T-helper 9 cell (primary cell): ENCODE measurements at regions not wholly inside any gene's neighbourhood (a gene's known extent, or its start where the extent isn't known, plus 50 kb on each side); places are given as distances from the start of the nearest gene placed in this dataset.

ENCODE experiments used
- DNase-seq: peaks from one replicate; pipeline ENCODE4 v3.0.0-alpha.2; 2020

GRCh38 chr1:5595531-5596170 is 396.6 kb downstream of the NPHP4 start:
- DNase-seq = no peak

- no peak for DNase-seq
Measured at GRCh38 chr1:5594056-5594956, 397.9 kb downstream of the NPHP4 start.

DNA sequence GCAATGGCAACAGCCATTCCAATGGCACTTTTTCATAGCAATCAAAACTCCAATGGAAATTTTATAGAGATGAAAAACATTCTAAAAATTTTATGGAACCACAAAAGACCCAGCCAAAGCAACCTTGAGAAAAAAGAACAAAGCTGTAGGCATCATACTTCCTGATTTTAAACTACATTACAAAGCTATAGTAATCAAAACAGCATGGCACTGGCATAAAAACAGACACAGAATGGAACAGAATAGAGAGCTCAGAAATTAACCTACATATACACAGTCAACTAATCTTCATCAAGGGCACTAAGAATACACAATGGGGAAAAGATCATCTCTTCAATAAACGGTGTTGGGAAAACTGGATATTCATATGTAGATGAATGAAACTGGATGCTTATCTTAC is 401.5 kb downstream of the NPHP4 start:
- no peak for DNase-seq

DNA sequence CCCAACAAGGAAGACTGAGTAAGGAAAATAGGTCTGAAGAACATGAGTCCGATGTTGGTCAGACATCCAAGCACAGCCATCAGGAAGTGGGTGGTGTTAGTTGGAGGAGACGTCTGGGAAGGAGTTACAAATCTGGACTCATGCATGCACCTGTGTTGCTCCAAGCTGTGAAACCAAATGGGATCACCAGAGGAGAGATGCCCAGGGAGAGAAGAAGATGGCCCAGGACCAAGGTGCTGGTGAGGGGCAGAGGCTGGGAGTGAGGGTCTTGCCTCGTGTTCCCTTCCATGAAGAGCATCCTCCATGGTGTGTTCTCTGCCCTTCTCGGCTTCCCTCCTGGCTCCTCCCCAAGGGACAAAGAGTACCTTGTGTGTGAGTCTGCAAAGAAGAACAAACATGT is 405.6 kb downstream of the NPHP4 start:
- no peak for DNase-seq

DNA sequence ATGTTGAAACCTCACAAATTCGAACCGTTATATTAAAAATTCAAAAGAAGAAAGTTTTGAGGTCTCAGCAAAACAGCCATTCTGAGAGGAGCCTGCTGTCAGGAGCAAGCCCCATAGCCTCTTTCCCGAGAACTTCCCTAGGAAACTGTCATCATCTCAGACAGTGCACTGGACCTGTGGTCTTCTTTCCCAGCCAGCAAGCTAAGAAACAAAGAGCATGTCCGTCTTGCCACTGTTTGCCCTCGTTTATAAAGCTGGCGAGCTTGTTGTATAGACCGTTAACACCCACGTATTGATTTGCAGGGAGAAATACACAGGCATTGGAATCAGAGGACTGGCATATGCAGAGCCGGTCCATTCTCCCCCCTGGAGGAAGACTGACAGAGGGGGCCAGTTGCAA is 407.0 kb downstream of the NPHP4 start:
- DNase-seq = no peak

GRCh38 chr1:5580926-5581325 is 411.3 kb downstream of the NPHP4 start:
- no peak for DNase-seq

GRCh38 chr1:5579966-5580365 is 412.3 kb downstream of the NPHP4 start:
- DNase-seq = no peak

GRCh38 chr1:5578690-5579089 is 413.5 kb downstream of the NPHP4 start:
- DNase-seq = no peak

GRCh38 chr1:5577255-5578040 is 414.8 kb downstream of the NPHP4 start:
- DNase-seq = no peak

DNA sequence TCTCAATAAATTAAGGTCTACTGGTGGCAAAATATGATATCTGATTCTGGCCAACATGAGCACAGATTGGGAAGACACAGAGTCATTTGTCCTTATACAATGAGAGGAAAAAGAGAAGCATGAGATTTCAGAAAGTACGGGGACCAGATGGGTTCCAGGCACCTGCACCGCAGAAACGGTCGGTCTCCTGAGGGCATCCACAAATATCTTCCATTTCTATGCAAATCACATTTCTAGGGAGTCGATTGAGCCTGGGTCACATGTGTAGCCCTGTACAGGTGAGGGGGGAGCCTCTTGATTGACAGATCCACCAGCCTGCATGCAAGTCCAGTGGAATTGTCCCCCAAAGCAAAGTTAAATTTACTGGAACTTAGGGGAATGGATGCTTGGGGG is 415.6 kb downstream of the NPHP4 start:
- DNase-seq = no peak

- DNase-seq = no peak
Measured at GRCh38 chr1:5576011-5576672, 416.1 kb downstream of the NPHP4 start.

DNA sequence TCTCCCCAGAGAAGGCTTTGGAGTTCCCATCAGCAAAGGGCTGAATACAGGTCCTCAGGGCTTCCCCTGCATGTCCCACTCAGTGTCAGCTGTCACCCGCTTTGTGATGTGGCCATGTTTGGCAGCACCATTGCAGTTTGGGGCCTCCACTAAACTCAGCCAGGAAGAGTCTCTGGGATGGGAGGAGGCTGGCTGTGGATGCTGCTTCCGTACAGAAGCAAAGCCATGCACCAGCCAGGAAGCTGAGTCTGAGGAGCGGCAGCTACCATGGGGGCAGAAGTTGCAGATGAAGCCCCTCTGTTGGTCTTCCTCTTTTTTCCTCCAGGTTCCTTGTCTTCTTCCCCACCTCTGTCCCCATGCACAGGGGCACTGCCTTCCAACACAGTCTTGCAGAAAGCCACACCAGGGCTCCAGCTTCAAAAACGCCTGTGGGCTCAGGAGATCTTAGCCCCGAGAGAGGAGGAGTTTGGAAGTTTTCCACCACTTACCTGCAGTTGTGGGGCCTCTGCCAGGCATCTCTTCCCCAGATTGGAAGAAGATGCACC is 416.8 kb downstream of the NPHP4 start:
- DNase-seq = no peak

GRCh38 chr1:5574641-5575040 is 417.6 kb downstream of the NPHP4 start:
- DNase-seq = no peak

DNA sequence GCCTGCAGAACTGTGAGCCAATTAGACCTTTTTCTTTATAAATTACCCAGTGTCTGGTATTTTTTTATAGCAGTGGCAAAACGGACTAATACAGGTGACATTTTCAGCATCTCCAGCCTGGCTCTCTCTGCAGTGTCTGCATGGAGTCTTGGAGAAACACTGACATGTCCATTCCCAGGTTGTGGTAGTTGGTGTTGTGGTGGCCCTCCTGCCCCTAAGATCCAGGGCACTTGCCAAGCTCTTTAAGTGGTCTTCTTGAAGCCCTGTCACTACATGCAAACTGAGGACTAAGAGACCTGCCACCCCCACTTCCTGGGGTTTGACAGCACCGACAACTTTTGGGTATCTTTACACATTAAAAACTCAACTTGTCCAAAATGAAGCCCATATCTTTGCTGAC is 419.4 kb downstream of the NPHP4 start:
- no peak for DNase-seq

- no peak for DNase-seq
Measured at GRCh38 chr1:5571861-5572401, 420.3 kb downstream of the NPHP4 start.

DNA sequence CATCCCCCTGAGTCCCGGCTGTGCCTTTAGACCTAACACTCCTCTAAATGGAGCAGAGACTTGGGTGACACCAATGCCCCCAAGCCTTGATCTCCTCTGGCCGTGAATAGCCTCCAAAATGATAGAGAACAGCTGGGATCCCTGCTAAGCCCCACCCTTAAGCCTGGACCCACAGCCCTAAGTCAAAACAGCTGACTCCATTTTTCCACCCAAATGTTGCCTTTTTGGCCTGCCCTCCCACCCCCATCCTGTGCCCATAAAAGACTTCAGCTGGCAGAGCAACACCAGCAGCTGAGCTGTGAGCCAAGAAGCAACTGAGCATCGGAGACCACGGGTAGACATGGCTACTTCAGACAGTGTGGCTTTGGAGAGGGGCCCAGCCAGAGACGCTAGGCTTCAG is 420.8 kb downstream of the NPHP4 start:
- no peak for DNase-seq

- DNase-seq = no peak
Measured at GRCh38 chr1:5570931-5571330, 421.3 kb downstream of the NPHP4 start.

- DNase-seq = no peak
Measured at GRCh38 chr1:5568321-5568720, 423.9 kb downstream of the NPHP4 start.

DNA sequence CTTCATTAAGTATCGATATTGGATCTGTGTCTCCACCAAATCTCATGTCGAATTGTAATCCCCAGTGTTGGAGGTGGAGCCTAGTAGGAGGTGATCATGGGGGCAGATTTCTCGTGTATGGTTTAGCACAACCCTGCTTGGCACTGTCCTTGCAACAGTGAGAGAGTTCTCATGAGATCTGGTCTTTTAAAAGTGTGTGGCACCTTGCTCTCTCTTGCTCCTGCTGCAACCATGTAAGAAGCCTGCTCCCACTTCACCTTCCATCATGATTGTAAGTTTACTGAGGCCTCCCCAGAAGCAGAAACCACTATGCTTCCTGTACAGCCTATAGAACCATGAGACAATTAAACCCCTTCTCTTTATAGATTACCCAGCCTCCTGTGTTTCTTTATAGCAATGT is 424.4 kb downstream of the NPHP4 start:
- DNase-seq = no peak

DNA sequence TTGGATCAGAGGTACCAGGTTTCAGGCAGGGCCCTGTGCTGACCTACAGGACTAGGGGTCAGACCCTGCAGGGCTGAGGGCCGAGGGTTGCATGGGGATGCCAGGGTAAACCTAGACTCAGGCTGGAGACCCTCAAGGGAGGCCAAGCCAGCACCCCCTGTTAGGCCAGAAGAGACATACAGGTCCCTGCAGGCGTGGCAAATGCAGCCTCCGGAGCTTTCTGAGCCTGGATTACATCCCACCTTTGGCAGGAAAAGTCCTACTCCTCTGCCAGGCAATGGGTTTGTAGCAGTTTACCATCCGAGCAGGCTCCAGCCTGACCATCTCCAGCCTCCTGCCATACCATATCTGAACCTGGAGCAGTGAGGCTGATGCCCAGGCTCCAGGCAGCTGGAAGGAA is 425.3 kb downstream of the NPHP4 start:
- DNase-seq = no peak

- DNase-seq = no peak
Measured at GRCh38 chr1:5565281-5566125, 426.7 kb downstream of the NPHP4 start.
